Activated CD8-positive, alpha-beta T cell treated with anti-CD3 and anti-CD28 coated beads, Interleukin-2, amount 10 ng/mL, durations not matched to agents 7 days and 5 days (primary cell): ENCODE measurements at regions not wholly inside any gene's neighbourhood (a gene's known extent, or its start where the extent isn't known, plus 50 kb on each side); places are given as distances from the start of the nearest gene placed in this dataset.
"Not testable (repeated sequence)": the region's sequence is repeated elsewhere in the genome, so short reads cannot be mapped to it uniquely, and the experiment has no call there.

Experiments used
- ATAC-seq: fragments of 150-1000 bp; cut with Tn5 transposase; one replicate; pipeline ENCODE4 v1.10.0; 2021; ENCODE audit warnings: moderate library complexity
- CTCF ChIA-PET: fragments of 350-600 bp; sonication (Branson Sonifier 250); formaldehyde crosslinking; loops from one replicate; lab custom pipeline; 2021; ENCODE audit warnings: antibody characterized with exemption; lab: Charles Lee
- POLR2A ChIA-PET: fragments of 350-600 bp; sonication (Branson Sonifier 250); formaldehyde crosslinking; loops from one replicate; lab custom pipeline; 2021; ENCODE audit warnings: antibody characterized with exemption; lab: Charles Lee
- DNase-seq: peaks from one replicate; pipeline ENCODE4 v3.0.0-alpha.2; 2020
- H3K27ac Mint-ChIP-seq: one replicate; pipeline ENCODE4 v1.8.0; 2021; ENCODE audit warnings: mild to moderate bottlenecking, mixed read lengths
- H3K27me3 Mint-ChIP-seq: one replicate; pipeline ENCODE4 v1.8.0; 2021; ENCODE audit warnings: low read depth, mixed read lengths
- H3K36me3 Mint-ChIP-seq: one replicate; pipeline ENCODE4 v1.8.0; 2021; ENCODE audit warnings: low read depth, mixed read lengths
- H3K4me1 Mint-ChIP-seq: one replicate; pipeline ENCODE4 v1.8.0; 2021; ENCODE audit warnings: low read depth, mixed read lengths
- H3K4me3 Mint-ChIP-seq: one replicate; pipeline ENCODE4 v1.8.0; 2021; ENCODE audit warnings: mild to moderate bottlenecking, mixed read lengths
- H3K9me3 Mint-ChIP-seq: one replicate; pipeline ENCODE4 v1.8.0; 2022; ENCODE audit warnings: mixed read lengths; ENCODE audit not compliant: insufficient read depth

- H3K9me3 Mint-ChIP-seq, H3K4me1 Mint-ChIP-seq, H3K27ac Mint-ChIP-seq, H3K4me3 Mint-ChIP-seq, CTCF ChIA-PET, ATAC-seq, H3K36me3 Mint-ChIP-seq, DNase-seq, POLR2A ChIA-PET: not testable (repeated sequence)
- H3K27me3 Mint-ChIP-seq, result peaks cover 14% of the 10 kb centered on the region
These were observed 60.3 kb upstream of the NMU start for GRCh38 chr4:55696424-55696823.

GRCh38 chr4:55706541-55706940 lies 70.4 kb upstream of the NMU start:
- Mint-ChIP-seq H3K9me3 (no peaks in the 10 kb centered on the region), H3K27me3 (peaks cover 2% of the 10 kb centered on the region), H3K27ac (no peak overlapping the region), H3K4me3 (no peak overlapping the region), H3K4me1 (no peaks in the 10 kb centered on the region), H3K36me3 (no peaks in the 10 kb centered on the region)
- ATAC-seq, result no peak
- ChIA-PET CTCF (no interaction called here), POLR2A (no interaction called here)
- DNase-seq, result no peak

- DNase-seq, result no peak
- Mint-ChIP-seq H3K4me1 (no peaks in the 10 kb centered on the region), H3K36me3 (no peaks in the 10 kb centered on the region), H3K27ac (no peak overlapping the region), H3K27me3 (peaks cover 2% of the 10 kb centered on the region), H3K4me3 (no peak overlapping the region), H3K9me3 (no peaks in the 10 kb centered on the region)
- no peak for ATAC-seq
- POLR2A ChIA-PET, result no interaction called here
- CTCF ChIA-PET, result no interaction called here
These were observed 71.4 kb upstream of the NMU start for GRCh38 chr4:55707507-55707906.

- H3K27ac Mint-ChIP-seq, ATAC-seq, H3K4me3 Mint-ChIP-seq, H3K9me3 Mint-ChIP-seq, H3K36me3 Mint-ChIP-seq, H3K4me1 Mint-ChIP-seq, POLR2A ChIA-PET, H3K27me3 Mint-ChIP-seq, DNase-seq, CTCF ChIA-PET: not testable (repeated sequence)
These were observed 71.9 kb upstream of the NMU start for GRCh38 chr4:55707991-55708390.

- H3K4me1 Mint-ChIP-seq, ATAC-seq, CTCF ChIA-PET, H3K9me3 Mint-ChIP-seq, POLR2A ChIA-PET, H3K4me3 Mint-ChIP-seq, H3K27me3 Mint-ChIP-seq, DNase-seq, H3K27ac Mint-ChIP-seq, H3K36me3 Mint-ChIP-seq: not testable (repeated sequence)
These were observed 76.7 kb upstream of the NMU start for GRCh38 chr4:55712835-55713234.

GRCh38 chr4:55721651-55722050 lies 85.6 kb upstream of the NMU start:
- ATAC-seq, result no peak
- H3K27ac Mint-ChIP-seq, result no peak overlapping the region
- no peak overlapping the region for H3K4me3 Mint-ChIP-seq
- no peaks in the 10 kb centered on the region for H3K4me1 Mint-ChIP-seq
- ChIA-PET POLR2A (no interaction called here), CTCF (interaction anchor here (0.6 kb wide), 1 partner anchor 358 kb away, joined by 3 read pairs; no protein-coding TSS in a partner anchor)
- H3K27me3 Mint-ChIP-seq, result peaks cover 2% of the 10 kb centered on the region
- DNase-seq, result no peak
- H3K36me3 Mint-ChIP-seq, result no peaks in the 10 kb centered on the region
- no peaks in the 10 kb centered on the region for H3K9me3 Mint-ChIP-seq

- ChIA-PET POLR2A (no interaction called here), CTCF (interaction anchor here (0.6 kb wide), 1 partner anchor 358 kb away, joined by 3 read pairs; no protein-coding TSS in a partner anchor)
- Mint-ChIP-seq H3K9me3 (no peaks in the 10 kb centered on the region), H3K4me1 (no peaks in the 10 kb centered on the region), H3K36me3 (no peaks in the 10 kb centered on the region), H3K27ac (no peak overlapping the region), H3K4me3 (no peak overlapping the region), H3K27me3 (peaks cover 2% of the 10 kb centered on the region)
- ATAC-seq, result no peak
- no peak for DNase-seq
These were observed 86.0 kb upstream of the NMU start for GRCh38 chr4:55722132-55722531.

GRCh38 chr4:55723403-55723802 lies 87.3 kb upstream of the NMU start:
- Mint-ChIP-seq H3K9me3 (no peaks in the 10 kb centered on the region), H3K4me3 (no peak overlapping the region), H3K4me1 (no peaks in the 10 kb centered on the region), H3K36me3 (no peaks in the 10 kb centered on the region), H3K27ac (no peak overlapping the region), H3K27me3 (peaks cover 2% of the 10 kb centered on the region)
- ChIA-PET POLR2A (no interaction called here), CTCF (no interaction called here)
- ATAC-seq (no peak), DNase-seq (no peak)

- no peak for DNase-seq
- no peak overlapping the region for H3K27ac Mint-ChIP-seq
- no peaks in the 10 kb centered on the region for H3K9me3 Mint-ChIP-seq
- no peak for ATAC-seq
- ChIA-PET CTCF (no interaction called here), POLR2A (no interaction called here)
- no peaks in the 10 kb centered on the region for H3K4me1 Mint-ChIP-seq
- no peak overlapping the region for H3K4me3 Mint-ChIP-seq
- H3K36me3 Mint-ChIP-seq, result no peaks in the 10 kb centered on the region
- H3K27me3 Mint-ChIP-seq, result peaks cover 2% of the 10 kb centered on the region
These were observed 89.0 kb upstream of the NMU start for GRCh38 chr4:55725057-55725456.

GRCh38 chr4:55727746-55728145 lies 91.6 kb upstream of the NMU start:
- CTCF ChIA-PET, result no interaction called here
- H3K27ac Mint-ChIP-seq, result no peak overlapping the region

GRCh38 chr4:55729351-55730279 lies 90.0 kb upstream of the EXOC1L start:
- ChIA-PET POLR2A (no interaction called here), CTCF (no interaction called here)
- H3K4me1 Mint-ChIP-seq, result no peaks in the 10 kb centered on the region
- no peak overlapping the region for H3K4me3 Mint-ChIP-seq
- no peaks in the 10 kb centered on the region for H3K36me3 Mint-ChIP-seq
- ATAC-seq (no peak), DNase-seq (no peak)
- H3K27me3 Mint-ChIP-seq, result peaks cover 10% of the 10 kb centered on the region
- H3K9me3 Mint-ChIP-seq, result no peaks in the 10 kb centered on the region
- no peak overlapping the region for H3K27ac Mint-ChIP-seq

More at GRCh38 chr4:55727746-55728145, 91.6 kb upstream of the NMU start:
- POLR2A ChIA-PET, result no interaction called here
- peaks cover 9% of the 10 kb centered on the region for H3K27me3 Mint-ChIP-seq
- no peak overlapping the region for H3K4me3 Mint-ChIP-seq
- no peaks in the 10 kb centered on the region for H3K9me3 Mint-ChIP-seq
- ATAC-seq (no peak), DNase-seq (no peak)
- no peaks in the 10 kb centered on the region for H3K36me3 Mint-ChIP-seq
- H3K4me1 Mint-ChIP-seq, result no peaks in the 10 kb centered on the region

GRCh38 chr4:55730280-55730931 lies 89.2 kb upstream of the EXOC1L start:
- Mint-ChIP-seq H3K36me3 (no peaks in the 10 kb centered on the region), H3K4me1 (no peaks in the 10 kb centered on the region), H3K27ac (no peak overlapping the region), H3K27me3 (peaks cover 11% of the 10 kb centered on the region), H3K4me3 (no peak overlapping the region), H3K9me3 (no peaks in the 10 kb centered on the region)
- ChIA-PET CTCF (no interaction called here), POLR2A (no interaction called here)
- ATAC-seq (no peak), DNase-seq (no peak)
